Vagina (tissue), 2 donors: ENCODE measurements at regions not wholly inside any gene's neighbourhood (a gene's known extent, or its start where the extent isn't known, plus 50 kb on each side); places are given as distances from the start of the nearest gene placed in this dataset.

Experiments used
- POLR2A ChIP-seq, 2 donors: fragments of 450-650 bp; IDR thresholded peaks; one replicate each; pipeline ENCODE4 v1.6.1; 2017; ENCODE audit warnings: antibody characterized with exemption in 2 of 2, mild to moderate bottlenecking in 2 of 2, moderate library complexity in 2 of 2
- POLR2AphosphoS5 ChIP-seq, 2 donors: sonication (generic); formaldehyde crosslinking; IDR thresholded peaks; one replicate each; pipeline ENCODE4 v1.9.0; 2017; ENCODE audit warnings: antibody characterized with exemption in 2 of 2, mild to moderate bottlenecking in 2 of 2, low read depth in 1 of 2; ENCODE audit not compliant: insufficient read depth in 1 of 2
- TF ChIP-seq, protein P1 (sequence below), 3 experiments: fragments of 450-650 bp in 2 of 3; fragments of 200-600 bp in 1 of 3; sonication (generic) in 1 of 3; IDR thresholded peaks; one replicate each; pipeline ENCODE4 v1.5.1; 2017 to 2019; ENCODE audit warnings: antibody characterized with exemption in 3 of 3, mild to moderate bottlenecking in 2 of 3, moderate library complexity in 2 of 3

GRCh38 chr2:33763671-33764310, 164.7 kb upstream of the FAM98A start:
- TF ChIP-seq, protein P1, sequence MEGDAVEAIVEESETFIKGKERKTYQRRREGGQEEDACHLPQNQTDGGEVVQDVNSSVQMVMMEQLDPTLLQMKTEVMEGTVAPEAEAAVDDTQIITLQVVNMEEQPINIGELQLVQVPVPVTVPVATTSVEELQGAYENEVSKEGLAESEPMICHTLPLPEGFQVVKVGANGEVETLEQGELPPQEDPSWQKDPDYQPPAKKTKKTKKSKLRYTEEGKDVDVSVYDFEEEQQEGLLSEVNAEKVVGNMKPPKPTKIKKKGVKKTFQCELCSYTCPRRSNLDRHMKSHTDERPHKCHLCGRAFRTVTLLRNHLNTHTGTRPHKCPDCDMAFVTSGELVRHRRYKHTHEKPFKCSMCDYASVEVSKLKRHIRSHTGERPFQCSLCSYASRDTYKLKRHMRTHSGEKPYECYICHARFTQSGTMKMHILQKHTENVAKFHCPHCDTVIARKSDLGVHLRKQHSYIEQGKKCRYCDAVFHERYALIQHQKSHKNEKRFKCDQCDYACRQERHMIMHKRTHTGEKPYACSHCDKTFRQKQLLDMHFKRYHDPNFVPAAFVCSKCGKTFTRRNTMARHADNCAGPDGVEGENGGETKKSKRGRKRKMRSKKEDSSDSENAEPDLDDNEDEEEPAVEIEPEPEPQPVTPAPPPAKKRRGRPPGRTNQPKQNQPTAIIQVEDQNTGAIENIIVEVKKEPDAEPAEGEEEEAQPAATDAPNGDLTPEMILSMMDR (IDR thresholded peaks at IDR 0.05) = no peak
- TF ChIP-seq POLR2AphosphoS5 (IDR thresholded peaks at IDR 0.05; ENCODE audit: insufficient read depth in 1 of 2, low read depth in 1 of 2) (no peak), POLR2A (IDR thresholded peaks at IDR 0.05) (no peak)
